Middle frontal gyrus (tissue), 1 donor: ENCODE measurements at regions not wholly inside any gene's neighbourhood (a gene's known extent, or its start where the extent isn't known, plus 50 kb on each side); places are given as distances from the start of the nearest gene placed in this dataset.
"Not testable (repeated sequence)": the region's sequence is repeated elsewhere in the genome, so short reads cannot be mapped to it uniquely, and the experiment has no call there.

Experiments
- DNase-seq: peaks from one replicate; pipeline ENCODE4 v3.0.0-alpha.2; 2015; ENCODE audit warnings: low spot score; ENCODE audit errors: extremely low spot score

DNA sequence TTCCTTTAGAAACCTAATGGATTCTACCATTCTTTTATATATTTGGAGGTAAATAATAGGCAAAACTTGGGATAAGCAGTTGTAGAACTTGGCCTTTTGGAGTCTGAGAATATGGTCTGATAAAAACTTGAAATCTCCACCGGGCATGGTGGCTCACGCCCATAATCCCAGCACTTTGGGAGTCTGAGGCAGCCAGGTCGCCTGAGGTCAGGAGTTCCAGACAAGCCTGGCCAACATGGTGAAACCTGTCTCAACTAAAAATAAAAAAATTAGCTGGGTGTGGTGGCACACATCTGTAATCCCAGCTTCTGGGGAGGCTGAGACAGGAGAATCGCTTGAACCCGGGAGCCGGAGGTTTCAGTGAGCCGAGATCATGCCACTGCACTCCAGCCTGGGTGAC is 231.3 kb upstream of the LRP1B start:
- not testable (repeated sequence) for DNase-seq

DNA sequence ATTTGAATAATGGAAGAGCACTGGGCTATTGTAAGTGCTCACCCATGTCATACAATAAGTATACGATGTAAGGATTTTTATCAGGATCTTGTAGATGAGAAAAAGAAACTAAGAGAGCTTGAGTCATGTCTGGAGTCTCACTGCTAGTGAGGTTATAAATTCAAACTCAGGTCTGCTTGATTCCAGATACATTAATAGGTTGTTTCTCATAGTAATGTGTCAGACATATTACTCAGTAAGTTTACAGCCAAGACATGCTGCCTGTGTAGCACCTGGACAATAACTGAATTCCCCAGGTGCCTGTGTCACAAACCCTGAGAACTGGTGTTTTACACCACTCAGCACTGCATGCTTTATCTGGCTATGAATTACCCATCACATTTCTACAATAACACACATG is 216.9 kb upstream of the LRP1B start:
- DNase-seq = no peak

DNA sequence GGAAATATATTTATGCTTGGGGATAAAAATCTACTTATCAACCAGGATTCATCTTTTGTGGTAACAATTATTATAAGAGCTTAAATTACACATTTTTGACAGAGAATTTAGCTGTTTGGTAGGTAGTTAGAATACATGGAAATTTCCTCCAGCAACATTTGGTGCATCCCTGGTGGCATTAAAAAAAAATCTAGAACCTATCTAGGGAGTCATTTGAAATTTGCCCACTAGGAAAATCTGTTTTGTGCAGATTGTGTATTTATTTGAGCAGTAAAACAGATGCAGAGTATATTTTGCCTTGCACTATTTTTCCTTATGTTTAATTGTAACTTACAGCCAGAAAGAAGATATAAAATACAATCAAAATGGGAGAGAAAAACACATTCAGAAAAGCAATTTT is 208.4 kb upstream of the LRP1B start:
- no peak for DNase-seq

DNA sequence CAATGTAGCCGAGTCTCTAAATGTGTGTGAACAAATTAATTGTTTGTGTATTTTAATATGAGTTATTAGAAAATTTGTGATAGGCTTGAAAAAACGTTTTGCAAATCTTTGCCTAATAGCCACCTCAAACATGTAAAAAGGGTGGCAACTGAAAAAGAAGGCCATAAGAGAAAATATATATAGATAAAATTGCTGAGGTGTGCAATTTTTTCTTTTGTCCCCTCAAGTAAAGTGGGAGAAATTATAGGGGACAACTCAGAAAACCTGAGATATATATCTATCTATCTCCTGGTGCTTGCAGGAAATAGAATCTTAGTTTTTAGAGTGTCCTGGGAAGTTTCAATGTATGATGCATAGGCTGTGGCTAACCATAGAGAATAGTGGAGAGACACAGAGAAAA is 201.4 kb upstream of the LRP1B start:
- DNase-seq = no peak

DNA sequence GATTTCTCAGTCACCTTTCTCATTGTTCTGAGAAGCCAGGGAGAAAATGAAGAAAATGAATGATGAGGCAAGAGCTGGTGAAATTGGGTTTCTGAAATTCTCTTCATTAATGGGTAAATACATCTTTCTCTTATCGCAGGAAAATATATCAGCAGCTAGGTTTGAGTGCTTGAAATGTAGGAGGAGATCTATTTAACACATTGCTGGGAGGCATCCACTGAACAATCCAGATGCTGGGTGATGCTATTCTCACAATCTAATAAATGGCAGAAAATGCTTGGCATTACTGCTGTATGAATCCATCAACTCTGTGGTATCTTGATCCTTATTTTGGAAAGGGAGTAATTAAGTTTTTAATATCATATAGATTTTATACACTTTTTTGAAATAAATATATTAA is 199.6 kb upstream of the LRP1B start:
- DNase-seq = no peak

DNA sequence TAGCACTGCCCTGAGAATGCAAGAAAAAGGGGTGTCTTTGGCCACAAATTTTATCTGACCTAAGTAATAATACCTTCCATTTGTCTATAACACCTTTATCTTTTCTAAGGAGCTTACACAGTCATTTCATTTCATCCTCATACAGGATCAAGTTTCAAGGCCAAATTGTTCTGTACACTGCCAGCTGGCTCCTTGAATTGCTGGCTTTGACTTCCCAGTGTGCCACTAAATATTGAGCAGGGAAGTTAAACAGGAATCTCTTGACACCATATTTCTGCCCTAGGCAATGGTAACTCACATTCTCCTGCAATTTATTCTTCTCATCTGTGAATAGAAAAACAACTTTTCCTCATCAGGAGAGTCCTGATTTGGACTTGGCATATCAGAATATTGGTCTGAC is 195.1 kb upstream of the LRP1B start:
- no peak for DNase-seq

DNA sequence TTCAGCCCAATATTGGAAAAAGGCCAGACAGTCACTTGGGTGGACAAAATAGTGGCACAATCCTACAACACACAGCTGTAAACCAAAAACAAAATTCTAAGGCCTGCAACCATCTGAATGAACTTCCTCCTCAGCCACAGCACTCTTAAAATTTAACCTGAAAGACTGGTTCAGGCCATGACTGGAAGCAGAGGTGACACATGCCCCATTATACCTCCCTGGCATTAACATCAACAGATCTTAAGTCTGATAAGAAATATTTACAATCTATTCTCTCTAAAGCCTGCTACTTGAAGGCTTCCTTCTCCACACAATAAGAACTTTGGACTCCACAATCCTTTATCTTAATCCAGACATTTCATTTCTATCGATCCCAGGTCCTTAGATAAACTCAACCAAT is 192.4 kb upstream of the LRP1B start:
- DNase-seq = no peak

DNA sequence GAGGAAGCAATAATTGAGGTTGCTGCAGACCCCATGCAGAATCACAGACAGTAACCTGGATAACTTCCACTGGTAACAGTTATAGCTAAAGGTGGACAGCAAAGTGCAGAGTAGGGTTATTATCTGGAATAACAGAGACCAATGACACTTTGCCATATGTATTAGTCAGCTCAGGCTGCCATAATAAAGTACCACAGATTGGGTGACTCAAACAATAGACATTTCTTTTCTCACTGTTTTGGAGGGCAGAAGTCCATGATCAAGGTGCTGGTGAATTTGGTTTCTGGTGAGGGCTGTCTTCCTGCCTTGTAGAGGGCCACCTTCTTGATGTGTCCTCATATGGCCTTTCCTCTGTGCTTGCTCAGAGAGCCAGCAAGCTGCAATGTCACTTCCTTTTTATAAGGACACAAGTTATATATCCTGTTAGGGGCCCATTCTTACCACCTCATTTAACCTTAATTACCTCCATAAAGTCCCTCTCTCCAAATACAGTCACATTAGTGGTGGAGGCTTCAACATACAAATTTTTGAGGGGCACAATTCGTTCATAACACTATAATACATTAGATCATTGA is 191.0 kb upstream of the LRP1B start:
- no peak for DNase-seq

DNA sequence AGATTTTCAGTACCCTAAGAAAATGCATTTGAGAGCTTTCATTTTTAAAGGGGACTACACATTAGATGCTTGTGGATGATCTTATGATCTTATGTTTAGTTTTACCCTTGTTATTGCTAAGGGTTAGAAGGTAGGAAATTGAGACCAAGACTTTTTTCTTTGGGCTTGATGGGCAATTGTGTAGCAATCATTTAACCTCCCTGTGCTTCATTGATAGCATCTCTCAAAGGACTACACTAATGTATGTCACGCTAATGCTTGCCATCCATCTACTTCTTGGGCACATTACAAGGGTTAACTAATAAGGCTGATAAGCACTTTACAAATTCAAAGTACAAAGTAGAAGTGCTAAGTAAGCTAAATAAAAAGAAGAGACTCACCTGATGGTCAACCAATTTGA is 189.3 kb upstream of the LRP1B start:
- no peak for DNase-seq

DNA sequence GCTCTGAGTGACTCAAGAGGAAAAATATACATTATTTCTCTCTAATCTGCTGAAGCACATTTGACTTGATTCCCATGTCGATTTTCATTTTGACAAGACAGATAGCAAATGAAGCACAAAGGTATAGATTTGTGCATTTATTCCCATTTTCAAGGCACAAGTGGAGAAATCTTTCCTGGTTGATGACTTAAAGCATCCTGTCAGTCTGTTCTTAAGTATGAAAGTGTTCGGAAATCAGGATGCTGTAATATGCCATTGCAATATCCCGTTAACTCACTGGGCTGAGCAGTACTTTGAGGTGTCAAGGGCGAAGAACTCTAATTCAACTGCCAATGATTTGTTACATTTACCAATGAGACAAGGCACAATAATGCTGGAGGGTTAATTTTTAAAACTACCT is 185.2 kb upstream of the LRP1B start:
- DNase-seq = no peak

DNA sequence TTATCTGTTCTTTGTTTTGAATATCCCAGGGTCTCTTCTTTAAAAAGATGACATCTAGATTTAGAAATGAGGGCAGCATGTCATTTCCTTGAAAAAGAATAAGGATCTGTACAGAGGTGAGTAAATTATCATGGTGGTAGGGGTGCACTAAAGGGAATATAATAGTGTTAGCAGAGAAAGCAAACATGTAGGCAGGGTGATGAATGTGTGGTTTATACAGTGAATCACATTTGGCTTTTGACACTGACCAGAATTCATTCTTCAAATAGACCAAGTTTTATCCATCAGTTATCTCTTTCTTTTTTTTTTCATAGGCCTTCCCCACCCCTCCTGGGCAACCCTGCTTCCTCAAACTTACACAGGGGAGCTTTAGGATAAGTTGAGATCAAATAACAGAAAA is 184.5 kb upstream of the LRP1B start:
- DNase-seq = no peak

DNA sequence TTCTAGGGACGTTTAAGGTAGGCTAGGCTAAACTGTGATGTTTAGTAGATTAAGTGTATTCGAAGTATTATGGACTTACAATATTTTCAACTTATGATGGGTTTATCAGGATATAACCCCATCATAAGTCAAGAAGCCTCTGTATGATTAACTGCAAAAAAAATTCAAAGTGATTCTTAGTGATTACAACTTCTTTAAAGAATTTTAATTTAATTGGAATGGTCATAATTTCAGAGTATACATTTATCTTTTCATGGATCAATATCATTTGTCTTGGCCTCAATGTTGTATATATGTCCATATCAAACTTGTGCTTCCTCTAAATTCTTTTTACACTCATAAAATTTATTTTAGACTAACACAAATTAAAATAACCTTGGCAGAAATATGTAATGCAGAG is 183.3 kb upstream of the LRP1B start:
- no peak for DNase-seq

DNA sequence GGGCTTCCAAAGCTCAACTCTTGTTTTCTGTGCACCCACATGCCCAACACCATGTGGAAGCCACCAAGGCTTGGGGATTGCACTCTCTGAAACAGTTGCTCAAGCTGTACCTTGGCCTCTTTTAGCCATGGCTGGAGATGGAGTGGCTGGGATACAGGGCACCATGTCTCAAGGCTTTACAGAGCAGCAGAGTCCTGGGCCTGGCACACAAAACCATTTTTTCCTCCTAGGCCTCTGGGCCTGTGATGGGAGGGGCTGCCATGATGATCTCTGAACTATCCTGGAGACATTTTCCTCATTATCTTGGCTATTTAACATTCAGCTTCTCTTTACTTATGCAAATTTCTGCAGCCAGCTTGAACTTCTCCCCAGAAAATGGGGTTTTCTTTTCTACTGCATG is 179.7 kb upstream of the LRP1B start:
- no peak for DNase-seq

DNA sequence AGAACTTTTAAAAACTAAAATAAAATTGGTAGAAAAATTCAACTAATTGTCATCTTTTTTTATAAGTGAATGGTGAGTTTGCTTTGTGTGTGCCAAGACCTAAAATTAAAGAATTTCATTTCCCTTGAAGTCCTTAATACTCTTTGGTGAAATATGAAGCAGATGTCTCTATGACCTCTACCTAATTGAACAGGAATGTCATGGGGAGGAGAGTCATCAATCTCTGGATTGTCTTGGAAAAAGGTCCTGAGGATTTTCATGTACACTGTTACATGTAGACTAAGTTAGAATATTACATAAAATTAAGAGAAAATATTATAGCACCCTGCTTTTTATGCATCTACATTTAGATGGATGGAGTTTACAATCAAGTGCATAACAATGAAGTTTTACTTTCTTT is 177.9 kb upstream of the LRP1B start:
- DNase-seq = no peak

DNA sequence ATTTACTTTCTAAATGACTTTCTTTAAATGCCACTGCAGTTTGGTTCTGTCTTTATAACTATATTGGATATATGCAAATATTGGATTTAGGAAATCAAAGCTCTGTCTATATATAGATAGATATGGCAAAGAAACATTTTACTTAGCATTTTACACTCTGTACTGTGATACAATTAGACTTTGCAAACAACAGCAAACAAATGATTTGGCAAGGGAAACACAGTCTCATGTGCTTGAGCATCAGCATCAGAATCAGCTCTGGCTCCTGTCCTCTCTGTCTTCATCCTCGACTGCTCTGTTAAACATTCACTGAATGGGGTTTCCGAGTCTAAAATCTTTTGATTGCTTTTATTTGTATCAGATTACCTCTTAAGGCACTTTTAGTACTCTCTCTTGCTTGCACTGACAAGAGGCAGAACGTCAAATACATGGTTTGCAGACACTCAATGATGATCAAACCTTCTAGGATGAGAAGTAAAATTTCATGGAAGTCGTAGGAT is 176.8 kb upstream of the LRP1B start:
- DNase-seq = no peak

DNA sequence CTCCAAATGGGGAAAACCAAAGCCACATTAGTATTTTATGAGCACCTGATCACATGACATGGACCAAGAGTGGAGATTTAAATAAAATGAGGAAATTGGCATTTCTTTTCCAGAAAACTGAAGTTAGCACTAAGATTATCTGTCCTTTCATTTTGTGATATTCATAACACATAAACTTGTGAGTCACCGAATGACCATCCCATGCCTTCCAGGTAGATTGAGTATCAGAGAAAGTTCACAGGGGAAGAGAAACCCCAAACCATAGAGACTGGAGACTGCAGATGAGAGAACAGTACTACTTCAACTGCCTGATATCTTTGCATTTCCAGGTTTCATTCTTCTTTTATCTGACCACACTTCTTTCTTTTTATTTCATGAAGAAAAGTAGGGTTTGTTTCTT is 176.3 kb upstream of the LRP1B start:
- no peak for DNase-seq

DNA sequence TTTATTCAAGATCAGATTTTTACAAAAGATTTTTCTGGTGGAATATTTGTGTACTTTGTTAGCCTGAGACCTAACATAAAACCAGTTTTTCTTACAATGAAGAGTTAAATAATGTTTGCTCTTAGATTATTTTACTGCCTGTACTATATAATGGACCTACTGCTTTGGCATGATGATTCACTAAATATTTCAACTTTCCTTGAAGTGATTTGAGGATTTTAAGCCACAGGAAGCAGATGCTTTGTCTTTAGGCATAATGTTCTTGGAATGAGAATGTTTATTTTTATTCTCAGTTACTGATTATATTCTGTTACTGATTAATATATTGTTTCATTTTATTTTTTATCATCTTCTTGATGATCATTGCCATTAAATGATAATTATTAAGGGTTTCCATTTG is 175.3 kb upstream of the LRP1B start:
- DNase-seq = no peak

DNA sequence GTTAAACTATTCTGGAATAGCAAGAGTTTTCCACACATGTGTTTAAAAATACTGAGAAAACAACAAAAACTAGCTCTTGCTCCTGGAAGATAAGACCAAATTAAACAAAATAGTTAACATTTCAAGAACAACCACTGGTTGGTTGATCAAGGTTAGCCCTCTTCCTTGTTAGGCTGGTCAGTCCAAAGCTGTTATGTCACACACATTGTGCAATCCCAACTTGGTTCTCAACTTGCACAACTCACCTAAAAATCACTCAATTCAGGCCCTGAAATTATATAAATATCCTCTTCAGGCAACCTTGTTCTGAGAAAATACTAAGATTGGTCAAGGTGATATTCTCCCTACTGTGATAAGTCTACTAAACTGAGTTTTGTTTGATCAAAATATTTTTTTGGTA is 169.7 kb upstream of the LRP1B start:
- no peak for DNase-seq

DNA sequence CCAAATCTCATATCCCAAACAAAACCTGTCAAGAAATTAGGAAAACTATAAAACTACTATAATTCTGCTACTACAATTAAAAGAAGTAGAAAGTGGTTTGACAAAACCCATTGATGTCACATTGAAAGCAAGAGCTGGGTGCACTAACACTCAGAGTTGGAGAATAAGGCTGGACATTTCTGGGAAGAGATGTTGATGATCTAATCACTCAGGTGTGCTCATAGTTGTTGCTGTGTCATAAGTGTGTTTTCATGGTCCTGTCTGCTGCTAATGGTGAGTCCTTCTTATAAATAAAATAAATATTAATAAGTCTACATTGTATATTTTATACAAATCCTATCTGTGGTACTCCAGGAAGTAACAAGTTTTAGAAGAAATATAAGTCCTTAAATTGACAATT is 168.2 kb upstream of the LRP1B start:
- no peak for DNase-seq

DNA sequence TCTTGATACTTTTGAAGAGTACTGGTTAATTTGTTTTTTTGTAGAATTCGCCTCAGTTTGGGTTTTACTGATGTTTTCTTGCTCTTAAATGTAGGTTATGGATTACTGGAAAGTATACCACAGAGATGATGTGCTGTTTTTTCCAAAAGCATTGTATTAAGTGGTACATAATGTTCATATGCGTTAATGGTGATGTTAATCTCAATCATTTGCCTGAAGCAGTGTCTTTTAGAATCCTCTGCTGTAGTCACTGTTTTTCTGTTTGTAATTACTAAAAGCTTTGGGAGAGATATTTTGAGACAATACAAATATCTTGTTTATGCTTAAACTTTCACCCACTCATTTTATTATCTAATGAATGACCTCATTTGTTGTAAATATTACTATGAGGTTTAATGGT is 163.4 kb upstream of the LRP1B start:
- no peak for DNase-seq

DNA sequence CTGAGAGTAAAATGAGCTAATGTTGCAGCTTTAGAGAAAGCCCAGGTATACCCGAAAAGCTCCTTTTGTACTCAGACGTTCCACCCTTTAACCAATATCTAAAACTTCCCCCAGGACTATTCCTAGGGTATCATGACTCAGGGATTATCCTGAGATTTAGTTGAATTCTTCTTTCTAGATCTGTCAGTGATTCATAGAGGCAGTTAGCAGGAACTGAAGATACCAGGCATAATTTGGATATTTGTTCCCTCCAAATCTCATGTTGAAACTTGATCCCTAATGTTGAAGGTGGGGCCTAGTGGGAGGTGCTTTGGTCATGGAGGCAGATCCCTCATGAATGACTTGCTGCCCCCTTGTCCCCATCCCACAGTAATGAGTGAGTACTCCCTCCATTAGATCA is 161.2 kb upstream of the LRP1B start:
- DNase-seq = no peak

DNA sequence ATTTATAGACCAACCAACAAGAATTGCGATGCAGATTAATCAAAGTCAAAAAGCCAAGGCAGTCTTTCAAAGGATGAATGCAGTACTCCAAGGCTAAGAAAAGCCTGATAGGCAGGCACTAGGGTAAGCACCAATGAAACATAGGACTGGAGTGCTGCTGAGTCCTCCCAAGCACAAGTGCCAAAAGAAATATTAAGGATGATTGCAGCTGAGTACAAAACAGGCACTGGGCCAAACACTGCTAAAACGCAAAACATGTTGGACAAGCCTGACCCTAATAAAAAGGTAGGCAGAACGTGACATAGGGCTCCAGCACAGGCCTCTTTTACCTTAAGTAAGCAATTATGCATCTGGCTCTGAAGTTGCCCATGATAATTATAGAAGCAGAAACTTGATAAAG is 160.1 kb upstream of the LRP1B start:
- no peak for DNase-seq

DNA sequence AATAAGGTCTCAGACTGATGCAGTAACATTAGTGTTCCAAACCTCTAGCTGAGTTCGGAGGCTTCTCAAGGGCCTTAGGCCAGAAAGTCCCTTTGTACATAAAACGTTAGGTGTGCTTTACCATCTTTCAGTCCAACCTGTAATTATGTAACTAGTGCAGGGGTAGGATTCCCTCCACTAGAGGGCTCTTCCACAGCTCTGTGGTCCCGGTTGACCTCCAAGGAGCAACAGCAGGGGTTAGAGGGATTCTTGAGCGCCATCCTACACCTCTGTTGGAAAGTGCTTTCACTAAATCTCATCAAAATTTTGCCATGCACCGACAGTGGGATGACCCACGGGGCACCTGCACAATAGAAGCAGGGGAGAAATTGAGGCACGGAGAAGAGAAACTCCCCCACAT is 155.8 kb upstream of the LRP1B start:
- no peak for DNase-seq

DNA sequence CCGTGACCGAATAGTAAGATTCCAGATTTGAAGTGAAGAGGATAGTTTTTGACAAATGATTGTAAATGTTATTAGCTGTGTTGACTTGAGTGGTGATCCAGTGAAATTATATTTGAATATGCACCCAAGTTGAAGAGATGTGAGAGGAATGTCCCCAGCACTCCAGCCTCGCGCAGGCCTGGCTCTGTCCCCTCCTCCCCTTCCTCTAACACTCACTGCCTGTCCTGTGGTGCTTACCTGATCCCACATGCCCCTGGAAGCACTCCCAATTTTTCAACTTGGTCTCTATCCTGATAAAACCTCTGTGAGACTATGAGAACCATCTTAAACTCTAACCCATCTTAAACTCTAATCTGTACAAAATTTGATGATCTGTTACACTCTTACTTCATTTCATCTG is 154.7 kb upstream of the LRP1B start:
- DNase-seq = no peak
